A673 (cell line): ENCODE measurements at regions not wholly inside any gene's neighbourhood (a gene's known extent, or its start where the extent isn't known, plus 50 kb on each side); places are given as distances from the start of the nearest gene placed in this dataset.

ENCODE experiments used
- CTCF ChIP-seq: fragments of 300-800, 200-600 bp; sonication (generic); conservative IDR thresholded peaks from 2 replicates; pipeline ENCODE4 v1.5.1; 2017; ENCODE audit warnings: low read depth, mild to moderate bottlenecking, antibody characterized with exemption, low read length, moderate library complexity, mixed read lengths
- EZH2 ChIP-seq: fragments of 200-600 bp; sonication (generic); IDR thresholded peaks from 2 replicates; pipeline ENCODE4 v1.6.1; 2017; ENCODE audit warnings: borderline replicate concordance, low read depth, mild to moderate bottlenecking, mixed read lengths, antibody characterized with exemption, low read length; ENCODE audit not compliant: poor library complexity, severe bottlenecking

GRCh38 chr4:10260777-10261176 is 144.2 kb upstream of the WDR1 start:
- no peak for TF ChIP-seq CTCF
- no peak for TF ChIP-seq EZH2
